ENCODE measurements at regions not wholly inside any gene's neighbourhood (a gene's known extent, or its start where the extent isn't known, plus 50 kb on each side); places are given as distances from the start of the nearest gene placed in this dataset.

DNA sequence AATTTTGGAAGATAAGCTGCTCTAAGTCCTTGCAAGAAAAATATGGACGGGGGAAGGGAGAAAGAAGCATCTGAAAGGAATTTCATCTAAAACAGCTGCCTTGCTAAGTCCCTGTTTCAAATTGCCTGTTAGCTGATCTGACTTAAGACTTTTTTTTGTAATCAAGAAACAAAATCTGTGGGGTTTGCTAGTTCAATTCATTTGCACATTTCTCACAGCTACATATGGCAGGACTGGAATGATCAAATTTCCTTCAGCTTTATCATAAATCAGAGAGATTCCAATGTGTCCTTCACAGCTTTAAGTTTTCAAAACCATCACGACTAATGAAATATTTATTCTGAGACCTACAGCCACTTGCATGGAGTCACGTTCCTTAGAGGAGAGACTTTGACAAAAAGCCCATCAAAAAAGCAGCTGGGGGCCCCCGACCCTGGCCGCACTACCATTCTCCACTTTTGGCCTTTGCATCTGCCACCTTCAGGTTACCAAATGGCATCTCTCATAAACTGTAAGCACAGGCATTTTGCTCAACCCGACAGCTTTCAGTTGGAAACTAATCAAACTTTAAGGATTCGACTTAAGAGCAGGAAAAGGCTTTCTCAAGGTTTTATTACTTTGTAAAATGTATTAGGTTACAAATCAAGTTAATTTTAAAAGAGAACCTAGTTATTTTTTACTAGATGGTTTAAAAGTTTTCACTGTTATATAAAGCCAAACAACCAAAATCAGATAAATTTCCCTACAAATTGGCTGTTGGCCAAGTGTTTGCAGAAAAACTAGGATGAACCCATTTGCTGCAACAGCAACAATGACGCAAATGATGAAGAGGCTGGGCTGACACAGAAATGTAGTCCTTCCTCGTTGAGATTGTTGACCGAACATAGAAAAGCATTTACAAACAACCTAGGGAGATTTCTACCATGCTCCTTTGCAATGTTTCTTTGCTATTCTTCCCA lies 100.4 kb upstream of the RND3 start:
- DNase-seq (ENCODE audit: low read depth, low spot score): no peak

DNA sequence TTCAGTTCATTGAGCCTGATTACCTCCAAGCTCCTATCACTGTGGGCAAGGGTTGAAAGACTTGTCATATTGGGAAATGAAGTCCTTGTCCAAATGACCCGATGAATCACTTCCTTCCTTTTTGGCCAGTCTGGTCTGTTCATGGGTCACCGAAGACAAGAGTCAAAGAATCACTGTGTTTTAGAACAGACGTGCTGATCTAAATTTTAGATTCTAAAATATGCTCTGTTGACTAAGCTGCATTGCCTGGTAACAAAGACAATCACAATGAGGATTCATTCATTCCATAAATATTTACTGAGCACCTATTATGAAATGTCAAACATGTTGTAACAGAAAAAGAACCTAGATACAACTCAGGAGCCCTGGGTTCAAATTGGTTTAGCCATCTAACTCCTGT lies 99.4 kb upstream of the RND3 start:
- no peak for DNase-seq (ENCODE audit: low read depth, low spot score)

DNA sequence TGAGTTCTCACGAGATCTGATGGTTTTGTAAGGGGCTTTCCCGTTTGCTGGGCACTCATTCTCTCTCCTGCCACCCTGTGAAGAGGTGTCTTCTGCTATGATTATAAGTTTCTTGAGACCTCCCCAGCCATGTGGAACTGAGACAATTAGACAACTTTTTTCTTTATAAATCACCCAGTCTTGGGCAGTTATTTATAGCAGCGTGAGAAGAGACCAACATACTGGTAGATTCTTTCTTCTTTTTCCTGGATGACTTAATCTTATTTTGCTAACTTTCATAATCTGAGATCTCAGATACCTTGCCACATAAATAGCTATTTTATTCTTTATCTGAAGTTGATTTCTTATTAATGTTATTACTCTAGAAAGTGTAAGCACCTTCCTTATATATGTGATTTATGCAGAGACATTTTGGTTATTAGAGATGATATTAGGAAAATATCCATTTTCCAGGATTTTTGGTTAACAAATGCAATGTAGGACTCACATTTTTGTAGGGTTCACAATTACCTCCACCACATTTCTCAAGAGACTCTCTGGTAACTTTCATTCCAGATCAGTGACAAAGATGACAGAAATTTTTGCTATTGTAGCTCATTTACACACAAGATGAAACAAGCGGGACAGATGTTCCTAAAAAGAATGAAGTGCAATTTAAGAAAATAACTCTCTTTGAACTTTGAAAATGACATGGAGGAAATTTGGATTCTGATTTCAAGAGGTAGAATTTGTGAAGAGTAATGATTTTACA lies 97.9 kb upstream of the RND3 start:
- DNase-seq (ENCODE audit: low read depth, low spot score): no peak

DNA sequence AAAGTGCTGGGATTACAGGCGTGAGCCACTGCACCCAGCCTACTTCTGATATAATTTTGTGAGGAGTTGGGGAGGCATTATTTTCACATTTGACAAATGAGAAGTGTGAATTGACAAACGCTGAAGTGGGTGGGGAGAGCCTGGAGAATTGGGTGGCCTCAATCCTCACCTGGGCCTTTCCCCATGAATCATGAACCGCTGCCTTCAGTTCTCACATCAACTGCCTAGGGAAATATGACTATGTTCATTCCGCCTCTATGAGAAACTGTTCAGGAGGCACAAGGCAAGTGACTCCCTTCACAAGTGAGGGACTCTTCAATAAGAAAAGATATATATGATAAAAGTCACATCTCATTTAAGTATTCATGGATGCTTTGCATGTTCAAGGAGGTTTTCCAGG lies 96.6 kb upstream of the RND3 start:
- DNase-seq (ENCODE audit: low read depth, low spot score): no peak

- no peak for DNase-seq (ENCODE audit: low read depth, low spot score)
These were observed 94.4 kb upstream of the RND3 start for GRCh38 chr2:150581717-150582472.

DNA sequence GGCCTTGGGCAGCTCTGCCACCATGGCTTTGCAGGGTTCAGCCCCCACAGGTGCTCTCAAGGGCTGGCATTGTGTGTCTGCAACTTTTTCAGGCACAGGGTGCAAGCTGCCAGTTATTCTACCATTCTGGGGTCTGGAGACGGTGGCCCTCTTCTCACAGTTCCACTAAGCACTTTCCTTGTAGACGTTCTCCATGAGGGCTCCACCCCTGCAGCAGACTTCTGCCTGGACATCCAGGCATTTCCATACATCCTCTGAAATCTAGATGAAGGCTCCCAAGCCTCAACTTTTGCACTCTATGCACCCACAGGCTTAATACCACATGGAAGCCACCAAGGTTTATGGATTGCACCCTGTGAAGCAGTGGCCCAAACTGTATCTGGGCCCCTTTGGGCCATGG lies 91.0 kb upstream of the RND3 start:
- no peak for DNase-seq (ENCODE audit: low read depth, low spot score)

GRCh38 chr2:150575861-150576260 lies 88.4 kb upstream of the RND3 start:
- DNase-seq (ENCODE audit: low read depth, low spot score): no peak

GRCh38 chr2:150572961-150573395 lies 85.5 kb upstream of the RND3 start:
- DNase-seq (ENCODE audit: low read depth, low spot score): no peak

- no peak for DNase-seq (ENCODE audit: low read depth, low spot score)
These were observed 84.8 kb upstream of the RND3 start for GRCh38 chr2:150572194-150572766.

DNA sequence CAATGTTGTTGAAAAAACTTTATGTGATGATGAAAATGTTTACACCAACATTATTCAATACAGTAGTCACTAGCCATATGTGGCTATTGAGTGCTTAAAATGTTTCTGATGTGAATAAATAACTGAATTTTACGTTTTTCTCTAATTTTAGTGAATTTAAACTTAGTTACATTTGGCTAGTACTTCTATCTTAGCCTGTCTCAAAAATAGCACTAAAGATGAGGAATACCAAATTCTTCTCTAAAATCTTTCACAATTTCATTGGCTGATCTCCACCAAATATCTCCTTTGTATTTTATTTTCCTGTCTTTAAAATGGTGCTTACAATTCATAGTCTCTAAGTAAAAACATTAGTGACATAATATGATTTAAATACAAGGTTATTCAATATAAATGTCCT lies 83.7 kb upstream of the RND3 start:
- no peak for DNase-seq (ENCODE audit: low read depth, low spot score)

- DNase-seq (ENCODE audit: low read depth, low spot score): peak; percentile 32
These were observed 83.2 kb upstream of the RND3 start for GRCh38 chr2:150570712-150571111.

DNA sequence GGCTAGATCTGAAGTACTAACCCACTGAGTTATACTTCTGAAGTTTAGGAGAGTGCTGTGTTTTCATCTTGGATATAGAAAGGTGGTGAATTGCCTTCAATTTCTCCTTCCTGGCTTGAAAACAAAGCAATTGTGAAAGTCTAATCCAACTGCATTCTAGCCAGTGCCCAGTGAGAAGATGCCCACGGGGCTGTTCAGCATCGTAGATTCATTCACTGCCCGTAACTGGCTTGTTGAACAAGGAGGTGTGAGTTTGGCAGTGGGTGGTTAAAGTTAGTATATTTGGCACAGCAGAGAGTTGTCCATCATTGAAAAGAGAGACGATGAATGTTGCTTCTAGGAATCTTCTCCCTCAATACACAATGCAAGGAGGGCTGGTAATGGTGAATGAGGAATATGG lies 82.3 kb upstream of the RND3 start:
- DNase-seq (ENCODE audit: low read depth, low spot score): no peak

GRCh38 chr2:150567771-150568301 lies 80.4 kb upstream of the RND3 start:
- DNase-seq (ENCODE audit: low read depth, low spot score): no peak

DNA sequence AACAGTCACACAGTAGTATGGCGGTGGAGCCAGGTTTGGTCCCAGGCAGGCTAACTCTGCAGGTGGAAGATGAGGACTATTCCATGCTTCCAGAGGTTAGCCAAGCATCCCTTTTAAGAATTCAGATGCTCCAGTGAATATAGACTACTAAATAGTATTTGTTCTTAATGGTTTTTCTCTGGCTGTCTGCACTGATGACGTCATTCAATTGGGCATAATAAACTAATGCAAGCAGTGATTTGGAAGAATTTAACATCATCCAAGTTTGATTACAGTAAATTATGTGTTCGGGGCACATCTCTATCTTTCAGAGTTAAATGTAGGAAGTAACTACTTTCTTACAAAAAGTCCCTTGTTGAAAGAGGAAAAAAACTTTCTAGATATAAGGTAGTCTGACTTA lies 78.8 kb upstream of the RND3 start:
- no peak for DNase-seq (ENCODE audit: low read depth, low spot score)

DNA sequence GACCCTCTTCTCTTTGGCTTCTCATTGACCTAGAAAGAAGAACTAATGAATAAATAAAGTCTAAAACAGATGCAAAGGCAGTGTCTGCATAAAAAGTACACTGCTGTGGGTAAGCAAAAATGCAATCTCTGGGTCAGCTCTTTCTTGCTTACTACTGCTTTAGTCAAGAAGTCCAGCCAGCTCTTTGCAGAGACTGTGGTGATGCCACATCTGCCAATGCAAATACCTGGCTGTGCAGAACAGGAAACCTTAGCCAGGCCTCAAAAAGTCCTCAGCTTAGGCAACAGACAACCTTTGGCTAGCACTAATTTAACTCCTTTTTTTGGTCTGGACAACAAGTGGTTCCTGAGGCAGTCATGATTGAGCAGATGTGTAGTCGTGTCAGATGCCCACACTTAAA lies 73.6 kb upstream of the RND3 start:
- DNase-seq (ENCODE audit: low read depth, low spot score): no peak

- DNase-seq (ENCODE audit: low read depth, low spot score): no peak
These were observed 69.6 kb upstream of the RND3 start for GRCh38 chr2:150557020-150557600.

DNA sequence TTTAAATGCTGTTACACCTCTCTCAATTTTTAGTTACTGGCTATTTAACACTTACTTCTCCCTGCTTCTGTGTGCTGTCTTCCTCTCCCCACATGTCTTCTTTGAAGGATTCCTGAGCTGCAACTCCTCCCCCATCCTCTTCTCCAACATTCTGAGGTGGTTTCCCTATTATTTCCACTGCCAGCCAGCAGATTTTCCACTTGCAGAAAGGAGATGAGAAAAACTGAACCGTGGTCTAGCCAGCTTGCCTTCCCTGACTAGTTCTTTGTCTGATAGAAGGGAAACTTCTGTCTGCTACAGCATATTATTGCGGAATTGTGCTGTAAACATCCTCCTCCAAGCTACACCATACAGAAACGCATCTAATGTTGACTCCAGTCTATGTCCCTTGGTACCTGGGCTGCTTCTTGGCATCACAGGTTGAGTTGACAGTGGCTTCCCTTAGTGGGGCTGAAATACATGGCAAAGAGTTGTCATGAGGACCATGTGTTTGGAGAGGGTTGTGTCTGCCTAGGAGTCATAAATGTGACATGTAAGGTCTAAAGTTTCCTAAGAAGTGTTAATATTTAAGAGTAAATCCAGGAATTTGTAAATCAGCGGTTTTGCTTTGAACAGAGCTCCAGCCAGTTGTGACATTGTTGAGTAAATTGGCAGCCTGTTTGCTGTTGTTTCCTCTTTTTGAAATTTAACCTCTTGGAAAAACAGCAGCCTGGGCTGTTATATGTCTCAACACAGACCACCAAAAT lies 68.3 kb upstream of the RND3 start:
- DNase-seq (ENCODE audit: low read depth, low spot score): no peak

DNA sequence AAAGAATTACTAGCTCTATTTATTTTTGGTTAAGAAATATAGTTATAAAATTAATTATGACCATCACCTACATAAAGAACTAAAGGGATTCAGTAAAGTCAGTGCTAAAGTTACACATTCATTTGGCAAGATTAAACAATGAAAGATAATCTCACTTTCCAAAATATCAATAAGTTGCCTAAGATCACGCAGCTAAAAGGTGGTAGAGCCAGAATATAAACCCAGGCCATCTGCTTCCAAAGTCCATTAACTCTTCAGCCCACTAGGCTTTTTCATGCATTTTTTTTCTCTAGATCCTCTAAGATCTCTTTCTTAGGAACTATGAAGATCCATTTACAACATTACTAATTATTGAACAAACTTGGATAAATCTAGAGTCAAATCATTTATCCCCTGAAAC lies 66.6 kb upstream of the RND3 start:
- DNase-seq (ENCODE audit: low read depth, low spot score): no peak

GRCh38 chr2:150552041-150552820 lies 64.8 kb upstream of the RND3 start:
- no peak for DNase-seq (ENCODE audit: low read depth, low spot score)
